Skeletal muscle tissue (tissue), 3 donors: ENCODE measurements at regions not wholly inside any gene's neighbourhood (a gene's known extent, or its start where the extent isn't known, plus 50 kb on each side); places are given as distances from the start of the nearest gene placed in this dataset.

Source experiments
- H3K27ac ChIP-seq: one replicate; pipeline ENCODE4 v1.7.0; 2013; ENCODE audit warnings: mild to moderate bottlenecking, low read depth, low read length, inconsistent platforms
- H3K27me3 ChIP-seq, 3 donors: one replicate each; pipeline ENCODE4 v1.7.0; 2013; ENCODE audit warnings: low read length in 3 of 3; ENCODE audit not compliant: control insufficient read depth in 3 of 3, insufficient read depth in 3 of 3
- H3K36me3 ChIP-seq, 3 donors: one replicate each; pipeline ENCODE4 v1.7.0; 2013; ENCODE audit warnings: low read length in 3 of 3; ENCODE audit not compliant: control insufficient read depth in 3 of 3, insufficient read depth in 3 of 3
- H3K4me1 ChIP-seq, 3 donors: one replicate each; pipeline ENCODE4 v1.7.0; 2013; ENCODE audit warnings: low read length in 3 of 3, mild to moderate bottlenecking in 3 of 3; ENCODE audit not compliant: control insufficient read depth in 3 of 3, insufficient read depth in 3 of 3
- H3K4me3 ChIP-seq, 3 donors: one replicate each; pipeline ENCODE4 v1.7.0; 2013; ENCODE audit warnings: low read length in 3 of 3
- H3K9ac ChIP-seq, 3 donors: one replicate each; pipeline ENCODE4 v1.7.0; 2013; ENCODE audit warnings: low read length in 3 of 3, mild to moderate bottlenecking in 3 of 3, moderate library complexity in 2 of 3, low read depth in 1 of 3
- H3K9me3 ChIP-seq, 3 donors: one replicate each; pipeline ENCODE4 v1.7.0; 2013; ENCODE audit warnings: low read length in 3 of 3; ENCODE audit not compliant: control insufficient read depth in 3 of 3
- donor health status: Osteomylitis.

- no peak overlapping the region for H3K27ac ChIP-seq
- H3K9ac ChIP-seq: no peak overlapping the region
- no peaks in the 10 kb centered on the region for H3K9me3 ChIP-seq
- peaks cover 0 to 7% (median 4%) of the 10 kb centered on the region in 3 donors for H3K4me1 ChIP-seq
- no peaks in the 10 kb centered on the region for H3K36me3 ChIP-seq
- no peak overlapping the region for H3K4me3 ChIP-seq
- no peaks in the 10 kb centered on the region for H3K27me3 ChIP-seq
Measured at GRCh38 chr4:81665649-81666048, 193.9 kb upstream of the RASGEF1B start.

GRCh38 chr4:81665045-81665444 is 193.3 kb upstream of the RASGEF1B start:
- H3K9ac ChIP-seq: no peak overlapping the region
- H3K4me3 ChIP-seq: no peak overlapping the region
- no peaks in the 10 kb centered on the region for H3K36me3 ChIP-seq

GRCh38 chr4:81664079-81664478 is 192.4 kb upstream of the RASGEF1B start:
- no peaks in the 10 kb centered on the region for H3K27me3 ChIP-seq
- no peak overlapping the region for H3K4me3 ChIP-seq
- H3K9me3 ChIP-seq: no peaks in the 10 kb centered on the region
- H3K36me3 ChIP-seq: no peaks in the 10 kb centered on the region
- no peak overlapping the region for H3K9ac ChIP-seq
- H3K4me1 ChIP-seq: peaks cover 0 to 7% (median 4%) of the 10 kb centered on the region in 3 donors
- H3K27ac ChIP-seq: no peak overlapping the region

More at GRCh38 chr4:81665045-81665444, 193.3 kb upstream of the RASGEF1B start:
- H3K9me3 ChIP-seq: no peaks in the 10 kb centered on the region
- no peak overlapping the region for H3K27ac ChIP-seq
- no peaks in the 10 kb centered on the region for H3K27me3 ChIP-seq
- H3K4me1 ChIP-seq: peaks cover 0 to 7% (median 4%) of the 10 kb centered on the region in 3 donors

- Histone ChIP-seq H3K36me3 (no peaks in the 10 kb centered on the region), H3K27ac (no peak overlapping the region), H3K4me3 (no peak overlapping the region), H3K4me1 (peaks cover 0 to 7% (median 4%) of the 10 kb centered on the region in 3 donors), H3K9ac (no peak overlapping the region), H3K9me3 (no peaks in the 10 kb centered on the region), H3K27me3 (no peaks in the 10 kb centered on the region)
Measured at GRCh38 chr4:81663368-81663767, 191.7 kb upstream of the RASGEF1B start.

GRCh38 chr4:81659051-81659450 is 187.3 kb upstream of the RASGEF1B start:
- no peaks in the 10 kb centered on the region for H3K4me1 ChIP-seq
- H3K9ac ChIP-seq: no peak overlapping the region
- H3K36me3 ChIP-seq: no peaks in the 10 kb centered on the region
- H3K27me3 ChIP-seq: no peaks in the 10 kb centered on the region
- H3K27ac ChIP-seq: no peak overlapping the region
- no peak overlapping the region for H3K4me3 ChIP-seq
- H3K9me3 ChIP-seq: no peaks in the 10 kb centered on the region

- Histone ChIP-seq H3K9me3 (no peaks in the 10 kb centered on the region), H3K27me3 (no peaks in the 10 kb centered on the region), H3K4me1 (peaks cover 0 to 3% (median 0%) of the 10 kb centered on the region in 3 donors), H3K9ac (no peak overlapping the region), H3K36me3 (no peaks in the 10 kb centered on the region), H3K4me3 (no peak overlapping the region), H3K27ac (no peak overlapping the region)
Measured at GRCh38 chr4:81652069-81652478, 180.4 kb upstream of the RASGEF1B start.

- Histone ChIP-seq H3K27ac (no peak overlapping the region), H3K9me3 (no peaks in the 10 kb centered on the region), H3K9ac (no peak overlapping the region), H3K27me3 (no peaks in the 10 kb centered on the region), H3K4me3 (no peak overlapping the region), H3K4me1 (peaks cover 0 to 3% (median 0%) of the 10 kb centered on the region in 3 donors), H3K36me3 (no peaks in the 10 kb centered on the region)
Measured at GRCh38 chr4:81651243-81651899, 179.7 kb upstream of the RASGEF1B start.

GRCh38 chr4:81650606-81651242 is 179.0 kb upstream of the RASGEF1B start:
- no peaks in the 10 kb centered on the region for H3K9me3 ChIP-seq
- no peak overlapping the region for H3K9ac ChIP-seq
- no peaks in the 10 kb centered on the region for H3K36me3 ChIP-seq
- peaks cover 0 to 3% (median 0%) of the 10 kb centered on the region in 3 donors for H3K4me1 ChIP-seq
- H3K27me3 ChIP-seq: no peaks in the 10 kb centered on the region
- no peak overlapping the region for H3K27ac ChIP-seq
- no peak overlapping the region for H3K4me3 ChIP-seq

- Histone ChIP-seq H3K36me3 (no peaks in the 10 kb centered on the region), H3K27ac (no peak overlapping the region), H3K9ac (no peak overlapping the region), H3K9me3 (no peaks in the 10 kb centered on the region), H3K4me1 (peaks cover 0 to 3% (median 0%) of the 10 kb centered on the region in 3 donors), H3K4me3 (no peak overlapping the region), H3K27me3 (no peaks in the 10 kb centered on the region)
Measured at GRCh38 chr4:81648576-81649275, 177.0 kb upstream of the RASGEF1B start.

GRCh38 chr4:81647388-81647787 is 175.7 kb upstream of the RASGEF1B start:
- no peaks in the 10 kb centered on the region for H3K9me3 ChIP-seq
- H3K36me3 ChIP-seq: no peaks in the 10 kb centered on the region
- no peaks in the 10 kb centered on the region for H3K27me3 ChIP-seq
- H3K4me1 ChIP-seq: peaks cover 0 to 3% (median 0%) of the 10 kb centered on the region in 3 donors
- no peak overlapping the region for H3K27ac ChIP-seq
- H3K9ac ChIP-seq: no peak overlapping the region
- no peak overlapping the region for H3K4me3 ChIP-seq
